Upper lobe of right lung (tissue), 1 donor: ENCODE measurements at regions not wholly inside any gene's neighbourhood (a gene's known extent, or its start where the extent isn't known, plus 50 kb on each side); places are given as distances from the start of the nearest gene placed in this dataset.
A peak's percentile ranks its signal among the peaks of the same experiment; 100 is the strongest.

Experiments used
- ATAC-seq: fragments of 200-7000 bp; cut with Tn5 transposase; one replicate; pipeline ENCODE4 v1.9.1; 2020; ENCODE audit warnings: mild to moderate bottlenecking, moderate library complexity
- DNase-seq: peaks from one replicate; pipeline ENCODE4 v3.0.0-alpha.2; 2020
- H3K27ac ChIP-seq: fragments of 200-600 bp; one replicate; pipeline ENCODE4 v1.8.0; 2022
- H3K27me3 ChIP-seq: fragments of 200-600 bp; one replicate; pipeline ENCODE4 v1.8.0; 2022; ENCODE audit warnings: mild to moderate bottlenecking
- H3K36me3 ChIP-seq: fragments of 200-600 bp; one replicate; pipeline ENCODE4 v1.8.0; 2022
- H3K4me1 ChIP-seq: fragments of 200-600 bp; one replicate; pipeline ENCODE4 v1.8.0; 2022
- H3K4me3 ChIP-seq: fragments of 200-600 bp; one replicate; pipeline ENCODE4 v1.8.0; 2022; ENCODE audit warnings: mild to moderate bottlenecking
- H3K9me3 ChIP-seq: fragments of 200-600 bp; one replicate; pipeline ENCODE4 v1.8.0; 2022
- CTCF ChIP-seq: fragments of 200-600 bp; IDR thresholded peaks from one replicate; pipeline ENCODE4 v1.8.0; 2022; ENCODE audit warnings: antibody characterized with exemption
- intact Hi-C: fragments of 100-400 bp; cut with DNase I; formaldehyde crosslinking; loops from one replicate; pipeline ENCODE4 v1.11.0; 2022
- donor health status: DM: no; HTN: yes; CAD: no; lungs with severe emphysema.

- intact Hi-C loops = no loop called here
- DNase-seq (no peak), ATAC-seq (peak; percentile 46)
Measured at GRCh38 chr5:161134083-161134482, 282.1 kb upstream of the ATP10B start.

GRCh38 chr5:161115941-161116340, 263.9 kb upstream of the ATP10B start:
- H3K4me3 ChIP-seq = no peak overlapping the region
- intact Hi-C loops = no loop called here
- H3K36me3 ChIP-seq = no peaks in the 10 kb centered on the region
- H3K9me3 ChIP-seq = no peaks in the 10 kb centered on the region
- DNase-seq (no peak), ATAC-seq (no peak)
- no peak overlapping the region for H3K27ac ChIP-seq
- no peaks in the 10 kb centered on the region for H3K27me3 ChIP-seq
- no peaks in the 10 kb centered on the region for H3K4me1 ChIP-seq
- TF ChIP-seq CTCF = no peak

More at GRCh38 chr5:161134083-161134482, 282.1 kb upstream of the ATP10B start:
- no peaks in the 10 kb centered on the region for H3K36me3 ChIP-seq
- no peaks in the 10 kb centered on the region for H3K4me1 ChIP-seq
- no peaks in the 10 kb centered on the region for H3K9me3 ChIP-seq
- H3K27me3 ChIP-seq = no peaks in the 10 kb centered on the region
- TF ChIP-seq CTCF = no peak
- no peak overlapping the region for H3K27ac ChIP-seq
- H3K4me3 ChIP-seq = no peak overlapping the region

GRCh38 chr5:161112371-161112770, 260.4 kb upstream of the ATP10B start:
- TF ChIP-seq CTCF = no peak
- H3K9me3 ChIP-seq = no peaks in the 10 kb centered on the region
- intact Hi-C loops = no loop called here
- no peak overlapping the region for H3K4me3 ChIP-seq
- DNase-seq = no peak
- H3K36me3 ChIP-seq = no peaks in the 10 kb centered on the region
- no peak for ATAC-seq
- H3K27ac ChIP-seq = no peak overlapping the region
- H3K4me1 ChIP-seq = no peaks in the 10 kb centered on the region
- H3K27me3 ChIP-seq = no peaks in the 10 kb centered on the region

GRCh38 chr5:161105525-161105924, 253.5 kb upstream of the ATP10B start:
- intact Hi-C loops = no loop called here
- ATAC-seq (peak; percentile 78), DNase-seq (no peak)

GRCh38 chr5:161098516-161098915, 246.5 kb upstream of the ATP10B start:
- H3K36me3 ChIP-seq = no peaks in the 10 kb centered on the region
- DNase-seq = no peak
- intact Hi-C loops = no loop called here
- H3K27me3 ChIP-seq = no peaks in the 10 kb centered on the region
- no peak for TF ChIP-seq CTCF
- ATAC-seq = no peak
- H3K9me3 ChIP-seq = no peaks in the 10 kb centered on the region
- no peaks in the 10 kb centered on the region for H3K4me1 ChIP-seq
- no peak overlapping the region for H3K27ac ChIP-seq
- H3K4me3 ChIP-seq = no peak overlapping the region

More at GRCh38 chr5:161105525-161105924, 253.5 kb upstream of the ATP10B start:
- no peaks in the 10 kb centered on the region for H3K9me3 ChIP-seq
- TF ChIP-seq CTCF = no peak
- H3K27me3 ChIP-seq = no peaks in the 10 kb centered on the region
- no peak overlapping the region for H3K27ac ChIP-seq
- H3K4me1 ChIP-seq = no peaks in the 10 kb centered on the region
- no peaks in the 10 kb centered on the region for H3K36me3 ChIP-seq
- H3K4me3 ChIP-seq = no peak overlapping the region

GRCh38 chr5:161096581-161096980, 244.6 kb upstream of the ATP10B start:
- H3K9me3 ChIP-seq = no peaks in the 10 kb centered on the region
- ATAC-seq (no peak), DNase-seq (no peak)
- no peaks in the 10 kb centered on the region for H3K4me1 ChIP-seq
- intact Hi-C loops = no loop called here
- H3K4me3 ChIP-seq = no peak overlapping the region
- TF ChIP-seq CTCF = no peak
- H3K36me3 ChIP-seq = no peaks in the 10 kb centered on the region
- no peaks in the 10 kb centered on the region for H3K27me3 ChIP-seq
- H3K27ac ChIP-seq = no peak overlapping the region
